ENCODE measurements at regions not wholly inside any gene's neighbourhood (a gene's known extent, or its start where the extent isn't known, plus 50 kb on each side); places are given as distances from the start of the nearest gene placed in this dataset.

- no peak for TF ChIP-seq CTCF (IDR thresholded peaks at IDR 0.05; ENCODE audit: low read depth, low read length)
- TF ChIP-seq EZH2phosphoT487 (IDR thresholded peaks at IDR 0.05; ENCODE audit: low read depth): no peak
These were observed 1083.2 kb downstream of the CNTNAP5 start for GRCh38 chr2:125108251-125108650.
